ENCODE measurements at regions not wholly inside any gene's neighbourhood (a gene's known extent, or its start where the extent isn't known, plus 50 kb on each side); places are given as distances from the start of the nearest gene placed in this dataset.

- DNase-seq, result no peak
These were observed 52.2 kb upstream of the PRDX6 start for GRCh38 chr1:173424782-173425407.

- DNase-seq, result no peak
These were observed 51.1 kb upstream of the PRDX6 start for GRCh38 chr1:173426057-173426456.

GRCh38 chr1:173427146-173428054 is 49.7 kb upstream of the PRDX6 start:
- DNase-seq, result peak; percentile 43

Data from NCI-H69 (cell line).